Lower lobe of right lung (tissue), 2 donors: ENCODE measurements at regions not wholly inside any gene's neighbourhood (a gene's known extent, or its start where the extent isn't known, plus 50 kb on each side); places are given as distances from the start of the nearest gene placed in this dataset.
A peak's percentile ranks its signal among the peaks of the same experiment; 100 is the strongest.

ENCODE experiments used
- ATAC-seq, 2 donors: fragments of 200-7000 bp; cut with Tn5 transposase; one replicate each; pipeline ENCODE4 v1.9.1; 2020 to 2022; ENCODE audit warnings: mild to moderate bottlenecking in 2 of 2, moderate library complexity in 2 of 2
- DNase-seq: peaks from one replicate; pipeline ENCODE4 v3.0.0-alpha.2; 2020
- H3K27ac ChIP-seq: fragments of 200-600 bp; one replicate; pipeline ENCODE4 v1.8.0; 2022
- H3K27me3 ChIP-seq: fragments of 200-600 bp; one replicate; pipeline ENCODE4 v1.8.0; 2022; ENCODE audit warnings: low read depth
- H3K36me3 ChIP-seq: fragments of 200-600 bp; one replicate; pipeline ENCODE4 v1.8.0; 2022; ENCODE audit warnings: mild to moderate bottlenecking
- H3K4me1 ChIP-seq: fragments of 200-600 bp; one replicate; pipeline ENCODE4 v1.8.0; 2022
- H3K4me3 ChIP-seq: fragments of 200-600 bp; one replicate; pipeline ENCODE4 v1.8.0; 2022; ENCODE audit warnings: mild to moderate bottlenecking
- H3K9me3 ChIP-seq: fragments of 200-600 bp; one replicate; pipeline ENCODE4 v1.8.0; 2022
- CTCF ChIP-seq: fragments of 200-600 bp; IDR thresholded peaks from one replicate; pipeline ENCODE4 v1.8.0; 2022; ENCODE audit warnings: antibody characterized with exemption, mild to moderate bottlenecking
- intact Hi-C: fragments of 100-400 bp; cut with DNase I; formaldehyde crosslinking; loops from one replicate; pipeline ENCODE4 v1.11.0; 2022
- donor health status: DM: no; HTN: yes; CAD: no; lungs with severe emphysema.

GRCh38 chr20:17827079-17827478 lies 127.3 kb downstream of the BANF2 start:
- no peaks in the 10 kb centered on the region for H3K27me3 ChIP-seq
- intact Hi-C loops, result no loop called here
- H3K27ac ChIP-seq, result no peak overlapping the region
- ATAC-seq (no peak), DNase-seq (no peak)
- H3K4me3 ChIP-seq, result no peak overlapping the region
- no peaks in the 10 kb centered on the region for H3K36me3 ChIP-seq
- H3K9me3 ChIP-seq, result no peaks in the 10 kb centered on the region
- TF ChIP-seq CTCF, result no peak
- H3K4me1 ChIP-seq, result peaks cover 8% of the 10 kb centered on the region

GRCh38 chr20:17825960-17826843 lies 126.4 kb downstream of the BANF2 start:
- Histone ChIP-seq H3K36me3 (no peaks in the 10 kb centered on the region), H3K27ac (peak overlapping the region; percentile 66), H3K27me3 (no peaks in the 10 kb centered on the region), H3K4me3 (no peak overlapping the region), H3K9me3 (no peaks in the 10 kb centered on the region), H3K4me1 (peaks cover 8% of the 10 kb centered on the region)
- intact Hi-C loops, result no loop called here
- TF ChIP-seq CTCF, result no peak
- ATAC-seq (no peak), DNase-seq (no peak)

- ATAC-seq, result peak in 1 of 2 donors; percentile 45
- intact Hi-C loops, result no loop called here
- Histone ChIP-seq H3K27ac (peak overlapping the region; percentile 66), H3K4me1 (peaks cover 8% of the 10 kb centered on the region), H3K4me3 (no peak overlapping the region), H3K9me3 (no peaks in the 10 kb centered on the region), H3K36me3 (no peaks in the 10 kb centered on the region), H3K27me3 (no peaks in the 10 kb centered on the region)
- no peak for DNase-seq
- no peak for TF ChIP-seq CTCF
These were observed 125.6 kb downstream of the BANF2 start for GRCh38 chr20:17825252-17825959.

GRCh38 chr20:17824676-17825251 lies 125.0 kb downstream of the BANF2 start:
- no peak overlapping the region for H3K4me3 ChIP-seq
- DNase-seq (no peak), ATAC-seq (no peak)
- H3K9me3 ChIP-seq, result no peaks in the 10 kb centered on the region
- H3K4me1 ChIP-seq, result peaks cover 8% of the 10 kb centered on the region
- H3K36me3 ChIP-seq, result no peaks in the 10 kb centered on the region
- H3K27ac ChIP-seq, result peak overlapping the region; percentile 66
- TF ChIP-seq CTCF, result no peak
- intact Hi-C loops, result no loop called here
- H3K27me3 ChIP-seq, result no peaks in the 10 kb centered on the region

- Histone ChIP-seq H3K36me3 (no peaks in the 10 kb centered on the region), H3K9me3 (no peaks in the 10 kb centered on the region), H3K27ac (no peak overlapping the region), H3K27me3 (no peaks in the 10 kb centered on the region), H3K4me1 (peaks cover 8% of the 10 kb centered on the region), H3K4me3 (no peak overlapping the region)
- no peak for TF ChIP-seq CTCF
- DNase-seq, result no peak
- no peak for ATAC-seq
- intact Hi-C loops, result no loop called here
These were observed 123.8 kb downstream of the BANF2 start for GRCh38 chr20:17823409-17824144.
